CD14-positive monocyte (primary cell): ENCODE measurements at regions not wholly inside any gene's neighbourhood (a gene's known extent, or its start where the extent isn't known, plus 50 kb on each side); places are given as distances from the start of the nearest gene placed in this dataset.

Experiments used
- DNase-seq, 3 donors: peaks; one replicate each; pipeline ENCODE4 v3.0.0-alpha.2; 2011 to 2022
- H2AFZ ChIP-seq: 2 replicates; pipeline ENCODE4 v1.6.0; 2012; ENCODE audit warnings: mild to moderate bottlenecking, low read depth, low read length, inconsistent platforms; ENCODE audit not compliant: insufficient read depth, poor library complexity, severe bottlenecking
- H3K27ac ChIP-seq, 2 donors: 1 replicate in 1 of 2; 2 replicates in 1 of 2; pipeline ENCODE4 v1.5.1; 2012 to 2013; ENCODE audit warnings: low read length in 2 of 2, control low read depth in 1 of 2, inconsistent platforms in 1 of 2, low read depth in 1 of 2, mild to moderate bottlenecking in 1 of 2
- H3K27me3 ChIP-seq, 2 donors: one replicate each; pipeline versions ENCODE4 v1.6.0 to v1.6.1; 2011 to 2013; ENCODE audit warnings: low read length in 2 of 2; ENCODE audit not compliant: control insufficient read depth in 2 of 2, insufficient read depth in 2 of 2
- H3K36me3 ChIP-seq, 2 donors: replicated peaks in 1 of 2; 1 replicate in 1 of 2; 2 replicates in 1 of 2; pipeline versions ENCODE4 v1.5.1 to v1.6.1; 2012 to 2013; ENCODE audit warnings: low read length in 2 of 2, control low read depth in 1 of 2, inconsistent platforms in 1 of 2, mild to moderate bottlenecking in 1 of 2; ENCODE audit not compliant: insufficient read depth in 2 of 2, control insufficient read depth in 1 of 2
- H3K4me1 ChIP-seq, 2 donors: 1 replicate in 1 of 2; 2 replicates in 1 of 2; pipeline versions ENCODE4 v1.5.1 to v1.6.1; 2012 to 2013; ENCODE audit warnings: low read length in 2 of 2, control low read depth in 1 of 2, inconsistent platforms in 1 of 2, mild to moderate bottlenecking in 1 of 2, moderate library complexity in 1 of 2; ENCODE audit not compliant: insufficient read depth in 2 of 2, control insufficient read depth in 1 of 2
- H3K4me2 ChIP-seq: replicated peaks from 2 replicates; pipeline ENCODE3; 2012; ENCODE audit warnings: low read length, moderate library complexity, mild to moderate bottlenecking; ENCODE audit not compliant: poor library complexity, severe bottlenecking; ENCODE audit errors: extremely low read depth
- H3K4me3 ChIP-seq, 3 experiments: fragments of 200-600 bp in 1 of 3; sonication (generic) in 1 of 3; replicated peaks in 1 of 3; 1 replicate in 2 of 3; 2 replicates in 1 of 3; pipeline ENCODE4 v1.5.1; 2011 to 2013; ENCODE audit warnings: low read length in 3 of 3, mild to moderate bottlenecking in 3 of 3, control low read depth in 2 of 3, low read depth in 2 of 3, inconsistent platforms in 1 of 3, moderate library complexity in 1 of 3
- H3K79me2 ChIP-seq: 2 replicates; pipeline ENCODE4 v1.6.0; 2012; ENCODE audit warnings: mild to moderate bottlenecking, control low read depth, inconsistent platforms, low read length, moderate library complexity; ENCODE audit not compliant: insufficient read depth
- H3K9ac ChIP-seq: 2 replicates; pipeline ENCODE4 v1.6.0; 2017; ENCODE audit warnings: low read length, mild to moderate bottlenecking; ENCODE audit not compliant: insufficient read depth, poor library complexity, severe bottlenecking
- H3K9me3 ChIP-seq, 2 donors: replicated peaks in 1 of 2; 1 replicate in 1 of 2; 2 replicates in 1 of 2; pipeline versions ENCODE4 v1.5.1 to v1.6.1; 2012 to 2013; ENCODE audit warnings: low read length in 2 of 2, control low read depth in 1 of 2; ENCODE audit not compliant: control insufficient read depth in 1 of 2, insufficient read depth in 1 of 2
- H4K20me1 ChIP-seq: 2 replicates; pipeline ENCODE4 v1.6.0; 2012; ENCODE audit warnings: mild to moderate bottlenecking, low read length, control low read depth, moderate library complexity; ENCODE audit not compliant: insufficient read depth
- H3K27ac Mint-ChIP-seq, 7 donors: one replicate each; pipeline ENCODE4 v1.8.0; 2020; ENCODE audit warnings: mild to moderate bottlenecking in 7 of 7, mixed read lengths in 7 of 7, moderate library complexity in 6 of 7, inconsistent platforms in 2 of 7
- H3K27me3 Mint-ChIP-seq, 3 donors: one replicate each; pipeline ENCODE4 v1.8.0; 2021 to 2022; ENCODE audit warnings: low read depth in 3 of 3, mild to moderate bottlenecking in 3 of 3, mixed read lengths in 3 of 3, moderate library complexity in 3 of 3, inconsistent platforms in 1 of 3
- H3K36me3 Mint-ChIP-seq, 2 donors: one replicate each; pipeline ENCODE4 v1.8.0; 2020; ENCODE audit warnings: mixed read lengths in 2 of 2, inconsistent platforms in 1 of 2, mild to moderate bottlenecking in 1 of 2
- H3K4me1 Mint-ChIP-seq: one replicate; pipeline ENCODE4 v1.8.0; 2020; ENCODE audit warnings: mild to moderate bottlenecking, mixed read lengths
- H3K4me3 Mint-ChIP-seq, 2 donors: one replicate each; pipeline ENCODE4 v1.8.0; 2020; ENCODE audit warnings: mild to moderate bottlenecking in 2 of 2, mixed read lengths in 2 of 2, moderate library complexity in 1 of 2
- H3K9me3 Mint-ChIP-seq, 7 donors: one replicate each; pipeline ENCODE4 v1.8.0; 2020 to 2022; ENCODE audit warnings: mixed read lengths in 7 of 7, mild to moderate bottlenecking in 6 of 7, moderate library complexity in 6 of 7, inconsistent platforms in 2 of 7
- CTCF ChIP-seq: fragments of 200-600 bp; IDR thresholded peaks from one replicate; pipeline ENCODE4 v1.8.0; 2022; ENCODE audit warnings: antibody characterized with exemption, mild to moderate bottlenecking
- WGBS: methylation state at CpG from one replicate; pipeline ENCODE4 v1.1.5; 2013; ENCODE audit warnings: missing lambda C conversion rate; ENCODE audit not compliant: insufficient coverage; 5-methylcytosine and 5-hydroxymethylcytosine counted together
- intact Hi-C, 2 donors: fragments of 100-400 bp; cut with micrococcal nuclease; formaldehyde crosslinking; loops; one replicate each; pipeline versions ENCODE4 v1.15.0 to v1.15.1; 2023

GRCh38 chrX:13208281-13208935, 111.4 kb downstream of the ATXN3L start:
- Mint-ChIP-seq H3K4me3 (no peak overlapping the region), H3K27me3 (peaks cover 0 to 26% (median 2%) of the 10 kb centered on the region in 3 donors), H3K9me3 (peaks cover 0 to 5% (median 0%) of the 10 kb centered on the region in 7 donors), H3K27ac (no peak overlapping the region), H3K36me3 (no peaks in the 10 kb centered on the region), H3K4me1 (peaks cover 4% of the 10 kb centered on the region)
- no peak overlapping the region for H3K4me2 ChIP-seq
- H3K27me3 ChIP-seq = peaks cover 0 to 22% of the 10 kb centered on the region in 2 donors
- no peak overlapping the region for H3K9ac ChIP-seq
- no peak overlapping the region for H2AFZ ChIP-seq
- TF ChIP-seq CTCF = no peak
- no peak overlapping the region for H3K4me3 ChIP-seq
- intact Hi-C loops = no loop called here
- H3K36me3 ChIP-seq = no peaks in the 10 kb centered on the region
- H3K27ac ChIP-seq = no peak overlapping the region
- no CpG with 5 or more reads among the region's 3 CpGs for WGBS
- no peaks in the 10 kb centered on the region for H3K79me2 ChIP-seq
- H3K4me1 ChIP-seq = peaks cover 0 to 2% of the 10 kb centered on the region in 2 donors
- no peak for DNase-seq
- H3K9me3 ChIP-seq = no peaks in the 10 kb centered on the region
- H4K20me1 ChIP-seq = no peaks in the 10 kb centered on the region

- Mint-ChIP-seq H3K36me3 (no peaks in the 10 kb centered on the region), H3K27ac (no peak overlapping the region), H3K4me1 (no peaks in the 10 kb centered on the region), H3K4me3 (no peak overlapping the region), H3K27me3 (peaks cover 0 to 47% (median 4%) of the 10 kb centered on the region in 3 donors), H3K9me3 (peaks cover 0 to 2% (median 0%) of the 10 kb centered on the region in 7 donors)
- Histone ChIP-seq H3K36me3 (no peaks in the 10 kb centered on the region), H3K27me3 (peaks cover 0 to 31% of the 10 kb centered on the region in 2 donors), H3K4me2 (no peak overlapping the region), H3K9me3 (no peaks in the 10 kb centered on the region), H3K79me2 (no peaks in the 10 kb centered on the region), H4K20me1 (no peaks in the 10 kb centered on the region), H3K27ac (no peak overlapping the region), H3K4me1 (no peaks in the 10 kb centered on the region), H3K9ac (no peak overlapping the region), H3K4me3 (no peak overlapping the region), H2AFZ (no peak overlapping the region)
- TF ChIP-seq CTCF = no peak
- DNase-seq = no peak
- WGBS = no CpG with 5 or more reads among the region's 5 CpGs
- intact Hi-C loops = no loop called here
Measured at GRCh38 chrX:13203271-13203670, 116.6 kb downstream of the ATXN3L start.
